ENCODE measurements at regions not wholly inside any gene's neighbourhood (a gene's known extent, or its start where the extent isn't known, plus 50 kb on each side); places are given as distances from the start of the nearest gene placed in this dataset.
"Not testable (repeated sequence)": the region's sequence is repeated elsewhere in the genome, so short reads cannot be mapped to it uniquely, and the experiment has no call there.

GRCh38 chr2:63738019-63738418, 103.7 kb upstream of the UGP2 start:
- H3K27me3 ChIP-seq (ENCODE audit: insufficient read depth), result no peaks in the 10 kb centered on the region
- H3K4me3 ChIP-seq (ENCODE audit: low read depth in 2 of 2, low read length in 1 of 2), result no peak overlapping the region
- no peak for DNase-seq
- ChIA-PET POLR2A (no interaction called here), CTCF (no interaction called here)
- peak overlapping the region; percentile 19 for H3K4me2 ChIP-seq
- 41% methylated on average over 2 of the region's 2 CpGs for WGBS (ENCODE audit: low lambda C conversion rate)
- no peak overlapping the region for H2AFZ ChIP-seq (ENCODE audit: low read depth)
- no peaks in the 10 kb centered on the region for H3K36me3 ChIP-seq (replicated peaks in 1 of 2; ENCODE audit: control insufficient read depth in 1 of 2, insufficient read depth in 2 of 2, low read length in 1 of 2)
- H3K27ac ChIP-seq (ENCODE audit: low read depth in 2 of 2, low read length in 1 of 2), result peak overlapping the region; percentile 67 to 75; a peak in 3 of 4 replicates
- no peak overlapping the region for H3K9ac ChIP-seq
- H3F3A ChIP-seq (replicated peaks; ENCODE audit: insufficient read depth), result peaks cover 36% of the 10 kb centered on the region
- no peaks in the 10 kb centered on the region for H3K79me2 ChIP-seq (ENCODE audit: insufficient read depth)
- peaks cover 20 to 50% of the 10 kb centered on the region in 2 experiments for H3K4me1 ChIP-seq (ENCODE audit: control insufficient read depth in 1 of 2, insufficient read depth in 2 of 2, low read depth in 1 of 2, low read length in 1 of 2)
- H4K20me1 ChIP-seq (ENCODE audit: insufficient read depth), result no peaks in the 10 kb centered on the region
- no peak for TF ChIP-seq POLR2AphosphoS5 (IDR thresholded peaks at IDR 0.05; ENCODE audit: low read depth, low read length)
- TF ChIP-seq FOSL2 (IDR thresholded peaks at IDR 0.05; ENCODE audit: borderline replicate concordance, low read depth), result peak; percentile 38; the same call in 1 of the 2 replicates
- no peaks in the 10 kb centered on the region for H3K9me3 ChIP-seq
- H3K9me2 ChIP-seq, result no peaks in the 10 kb centered on the region

- H3K9ac ChIP-seq; H3K9me3 ChIP-seq; H3K79me2 ChIP-seq (ENCODE audit: insufficient read depth); H2AFZ ChIP-seq (ENCODE audit: low read depth); DNase-seq; H3K4me3 ChIP-seq (ENCODE audit: low read depth in 2 of 2, low read length in 1 of 2); H3K27ac ChIP-seq (ENCODE audit: low read depth in 2 of 2, low read length in 1 of 2); H4K20me1 ChIP-seq (ENCODE audit: insufficient read depth); POLR2A ChIA-PET; H3K9me2 ChIP-seq; H3K36me3 ChIP-seq (replicated peaks in 1 of 2; ENCODE audit: control insufficient read depth in 1 of 2, insufficient read depth in 2 of 2, low read length in 1 of 2); H3K27me3 ChIP-seq (ENCODE audit: insufficient read depth); H3K4me2 ChIP-seq: not testable (repeated sequence)
- Histone ChIP-seq H3F3A (replicated peaks; ENCODE audit: insufficient read depth) (peaks cover 36% of the 10 kb centered on the region), H3K4me1 (ENCODE audit: control insufficient read depth in 1 of 2, insufficient read depth in 2 of 2, low read depth in 1 of 2, low read length in 1 of 2) (peaks cover 31 to 55% of the 10 kb centered on the region in 2 experiments)
- WGBS (ENCODE audit: low lambda C conversion rate), result 97% methylated on average over 2 of the region's 2 CpGs
- CTCF ChIA-PET, result interaction anchor here (1.2 kb wide), 1 partner anchor 122 kb away, joined by 3 read pairs; no protein-coding TSS in a partner anchor
Measured at GRCh38 chr2:63739180-63739579, 102.5 kb upstream of the UGP2 start.

- peaks cover 33 to 54% of the 10 kb centered on the region in 2 experiments for H3K4me1 ChIP-seq (ENCODE audit: control insufficient read depth in 1 of 2, insufficient read depth in 2 of 2, low read depth in 1 of 2, low read length in 1 of 2)
- H3K4me3 ChIP-seq (ENCODE audit: low read depth in 2 of 2, low read length in 1 of 2), result no peak overlapping the region
- no peak for DNase-seq
- H4K20me1 ChIP-seq (ENCODE audit: insufficient read depth), result no peaks in the 10 kb centered on the region
- no peaks in the 10 kb centered on the region for H3K36me3 ChIP-seq (replicated peaks in 1 of 2; ENCODE audit: control insufficient read depth in 1 of 2, insufficient read depth in 2 of 2, low read length in 1 of 2)
- no peaks in the 10 kb centered on the region for H3K27me3 ChIP-seq (ENCODE audit: insufficient read depth)
- ChIA-PET CTCF (no interaction called here), POLR2A (no interaction called here)
- H3K9ac ChIP-seq, result no peak overlapping the region
- H3K9me2 ChIP-seq, result no peaks in the 10 kb centered on the region
- H2AFZ ChIP-seq (ENCODE audit: low read depth), result no peak overlapping the region
- peaks cover 35% of the 10 kb centered on the region for H3F3A ChIP-seq (replicated peaks; ENCODE audit: insufficient read depth)
- no peaks in the 10 kb centered on the region for H3K9me3 ChIP-seq
- H3K79me2 ChIP-seq (ENCODE audit: insufficient read depth), result no peaks in the 10 kb centered on the region
- H3K27ac ChIP-seq (ENCODE audit: low read depth in 2 of 2, low read length in 1 of 2), result peak overlapping the region in 1 of 2 experiments; percentile 77; a peak in 1 of 4 replicates
- no peak overlapping the region for H3K4me2 ChIP-seq
- TF ChIP-seq CTCF (IDR thresholded peaks at IDR 0.05) (no peak), TCF12 (IDR thresholded peaks at IDR 0.05) (no peak), USF2 (IDR thresholded peaks at IDR 0.05; ENCODE audit: borderline replicate concordance, low read depth, low read length) (no peak), FOSL2 (IDR thresholded peaks at IDR 0.05; ENCODE audit: borderline replicate concordance, low read depth) (no peak), PBX3 (IDR thresholded peaks at IDR 0.05) (no peak), RAD21 (IDR thresholded peaks at IDR 0.05; ENCODE audit: low read length) (no peak), FOXM1 (IDR thresholded peaks at IDR 0.05; ENCODE audit: low read depth) (no peak), JUND (IDR thresholded peaks at IDR 0.05) (no peak), GATA2 (CRISPR knock-in tag; IDR thresholded peaks at IDR 0.05) (no peak), SIN3A (IDR thresholded peaks at IDR 0.05; ENCODE audit: borderline replicate concordance, low read depth, low read length) (no peak), USF1 (IDR thresholded peaks at IDR 0.05; ENCODE audit: borderline replicate concordance, low read depth) (no peak), MAX (IDR thresholded peaks at IDR 0.05; ENCODE audit: low read depth) (no peak), ZBTB33 (IDR thresholded peaks at IDR 0.05; ENCODE audit: borderline replicate concordance, low read depth) (no peak), NFIC (IDR thresholded peaks at IDR 0.05; ENCODE audit: borderline replicate concordance) (no peak), MEF2A (IDR thresholded peaks at IDR 0.05; ENCODE audit: borderline replicate concordance, low read depth) (no peak)
Measured at GRCh38 chr2:63740020-63740419, 101.7 kb upstream of the UGP2 start.

Data from SK-N-SH (cell line).